ENCODE measurements at regions not wholly inside any gene's neighbourhood (a gene's known extent, or its start where the extent isn't known, plus 50 kb on each side); places are given as distances from the start of the nearest gene placed in this dataset.

DNA sequence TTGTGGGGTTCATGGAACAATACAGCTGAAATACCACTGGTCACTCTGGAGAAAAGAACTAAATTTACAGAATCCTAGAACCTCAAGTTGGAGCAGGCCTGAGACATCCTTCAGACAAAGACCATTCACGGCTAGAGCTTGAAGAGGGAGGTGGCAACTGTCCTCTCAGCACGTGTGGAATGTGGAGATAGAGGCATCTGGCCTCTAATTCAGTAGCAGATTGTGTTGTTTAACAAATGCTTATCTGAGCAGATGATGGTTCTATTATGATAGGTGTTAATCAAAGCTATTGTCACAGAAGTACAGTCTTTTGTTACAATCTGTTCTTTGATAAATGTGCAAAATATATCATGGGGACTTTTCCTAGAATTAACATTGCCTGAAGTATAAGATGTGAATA lies 121.7 kb upstream of the KCNIP4 start:
- Histone ChIP-seq H3K36me3 (replicated peaks) (no peaks in the 10 kb centered on the region), H3K27me3 (replicated peaks) (no peaks in the 10 kb centered on the region), H3K4me3 (ENCODE audit: low read depth, low read length) (no peak overlapping the region), H3K27ac (no peak overlapping the region)
- TF ChIP-seq CTCF (IDR thresholded peaks at IDR 0.05; ENCODE audit: low read depth, low read length, missing control alignments), result no peak
- in situ Hi-C loops (cut with HindIII; ENCODE audit: low pct_ligation_motif_present, low sequenced_read_pairs), result no loop called here
- no peak for DNase-seq

- no peaks in the 10 kb centered on the region for H3K27me3 ChIP-seq (replicated peaks)
- in situ Hi-C loops (cut with HindIII; ENCODE audit: low pct_ligation_motif_present, low sequenced_read_pairs), result no loop called here
- no peak for TF ChIP-seq CTCF (IDR thresholded peaks at IDR 0.05; ENCODE audit: low read depth, low read length, missing control alignments)
- no peak overlapping the region for H3K4me3 ChIP-seq (ENCODE audit: low read depth, low read length)
- no peak for DNase-seq
- no peak overlapping the region for H3K27ac ChIP-seq
- H3K36me3 ChIP-seq (replicated peaks), result no peaks in the 10 kb centered on the region
Observed at GRCh38 chr4:22063613-22064012, 115.0 kb upstream of the KCNIP4 start.

- TF ChIP-seq CTCF (IDR thresholded peaks at IDR 0.05; ENCODE audit: low read depth, low read length, missing control alignments), result no peak
- Histone ChIP-seq H3K4me3 (ENCODE audit: low read depth, low read length) (no peak overlapping the region), H3K27ac (no peak overlapping the region), H3K36me3 (replicated peaks) (no peaks in the 10 kb centered on the region), H3K27me3 (replicated peaks) (no peaks in the 10 kb centered on the region)
- DNase-seq, result no peak
- in situ Hi-C loops (cut with HindIII; ENCODE audit: low pct_ligation_motif_present, low sequenced_read_pairs), result no loop called here
Observed at GRCh38 chr4:22062676-22063075, 114.1 kb upstream of the KCNIP4 start.

DNA sequence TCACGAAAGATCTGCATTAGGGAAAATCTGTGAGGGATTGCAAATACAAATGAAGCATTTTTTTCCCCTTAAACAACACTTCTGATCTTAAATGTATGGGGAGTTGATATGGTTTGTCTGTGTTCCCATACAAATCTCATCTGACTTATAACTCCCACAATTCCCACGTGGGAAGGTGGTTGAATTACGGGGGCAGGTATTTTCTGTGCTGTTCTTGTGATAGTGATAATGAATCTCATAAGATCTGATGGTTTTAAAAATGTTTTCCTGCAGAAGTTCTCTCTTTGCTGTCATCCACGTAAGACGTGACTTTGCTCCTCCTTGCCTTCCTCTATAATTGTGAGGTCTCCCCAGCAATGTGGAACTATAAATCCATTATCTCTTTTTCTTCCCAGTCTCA lies 107.4 kb upstream of the KCNIP4 start:
- no peak for TF ChIP-seq CTCF (IDR thresholded peaks at IDR 0.05; ENCODE audit: low read depth, low read length, missing control alignments)
- Histone ChIP-seq H3K4me3 (ENCODE audit: low read depth, low read length) (no peak overlapping the region), H3K27ac (no peak overlapping the region), H3K27me3 (replicated peaks) (no peaks in the 10 kb centered on the region), H3K36me3 (replicated peaks) (no peaks in the 10 kb centered on the region)
- in situ Hi-C loops (cut with HindIII; ENCODE audit: low pct_ligation_motif_present, low sequenced_read_pairs), result no loop called here
- DNase-seq, result no peak

GRCh38 chr4:22052076-22052475 lies 103.5 kb upstream of the KCNIP4 start:
- H3K27me3 ChIP-seq (replicated peaks), result no peaks in the 10 kb centered on the region
- in situ Hi-C loops (cut with HindIII; ENCODE audit: low pct_ligation_motif_present, low sequenced_read_pairs), result no loop called here
- no peaks in the 10 kb centered on the region for H3K36me3 ChIP-seq (replicated peaks)
- no peak for DNase-seq
- H3K4me3 ChIP-seq (ENCODE audit: low read depth, low read length), result no peak overlapping the region
- H3K27ac ChIP-seq, result no peak overlapping the region
- TF ChIP-seq CTCF (IDR thresholded peaks at IDR 0.05; ENCODE audit: low read depth, low read length, missing control alignments), result no peak

DNA sequence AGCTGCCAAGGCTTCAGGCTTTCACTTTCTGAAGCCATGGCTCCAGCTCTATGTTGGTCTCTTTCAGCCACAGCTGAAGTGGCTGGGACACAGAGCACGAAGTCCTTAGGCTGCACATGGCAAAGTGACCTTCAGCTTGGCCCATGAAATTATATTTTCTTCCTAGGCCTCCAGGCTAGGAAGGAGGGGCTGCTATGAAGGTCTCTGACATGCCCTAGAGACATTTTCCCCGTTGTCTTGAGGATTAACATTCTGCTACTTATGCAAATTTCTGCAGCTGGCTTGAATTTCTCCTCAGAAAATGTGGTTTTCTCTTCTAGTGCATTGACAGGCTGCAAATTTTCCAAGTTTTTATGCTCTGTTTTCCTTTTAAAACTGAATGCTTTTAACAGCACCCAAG lies 99.8 kb upstream of the KCNIP4 start:
- Histone ChIP-seq H3K27ac (no peak overlapping the region), H3K27me3 (replicated peaks) (no peaks in the 10 kb centered on the region), H3K4me3 (ENCODE audit: low read depth, low read length) (no peak overlapping the region), H3K36me3 (replicated peaks) (no peaks in the 10 kb centered on the region)
- no peak for DNase-seq
- in situ Hi-C loops (cut with HindIII; ENCODE audit: low pct_ligation_motif_present, low sequenced_read_pairs), result no loop called here
- no peak for TF ChIP-seq CTCF (IDR thresholded peaks at IDR 0.05; ENCODE audit: low read depth, low read length, missing control alignments)

Data from brain microvascular endothelial cell (primary cell).